Common myeloid progenitor, CD34-positive (primary cell): ENCODE measurements at regions not wholly inside any gene's neighbourhood (a gene's known extent, or its start where the extent isn't known, plus 50 kb on each side); places are given as distances from the start of the nearest gene placed in this dataset.

Experiments
- CTCF ChIA-PET: fragments of 350-600 bp; sonication (Branson Sonifier 250); formaldehyde crosslinking; loops from one replicate; lab custom pipeline; 2021; ENCODE audit warnings: antibody characterized with exemption; lab: Charles Lee
- POLR2A ChIA-PET: fragments of 350-600 bp; sonication (Branson Sonifier 250); formaldehyde crosslinking; loops from one replicate; lab custom pipeline; 2021; ENCODE audit warnings: antibody characterized with exemption; lab: Charles Lee
- DNase-seq, 3 donors: peaks; one replicate each; pipeline versions ENCODE4 v3.0.0 to v3.0.0-alpha.2; 2013
- H3K27ac ChIP-seq, 2 experiments: 1 replicate in 1 of 2; 2 replicates in 1 of 2; pipeline ENCODE4 v1.7.0; 2013; ENCODE audit warnings: inconsistent platforms in 2 of 2, low read length in 2 of 2, mild to moderate bottlenecking in 2 of 2, low read depth in 1 of 2, moderate library complexity in 1 of 2; ENCODE audit not compliant: severe bottlenecking in 2 of 2, insufficient read depth in 1 of 2, poor library complexity in 1 of 2
- H3K27me3 ChIP-seq, 5 experiments: replicated peaks in 2 of 5; 1 replicate in 3 of 5; 2 replicates in 2 of 5; pipeline versions ENCODE4 v1.6.1 to v1.7.0; 2013; ENCODE audit warnings: low read length in 4 of 5, mild to moderate bottlenecking in 2 of 5, moderate library complexity in 2 of 5, inconsistent platforms in 1 of 5; ENCODE audit not compliant: insufficient read depth in 5 of 5, control insufficient read depth in 4 of 5
- H3K36me3 ChIP-seq, 4 experiments: 1 replicate in 2 of 4; 2 replicates in 2 of 4; pipeline versions ENCODE4 v1.6.1 to v1.7.0; 2013; ENCODE audit warnings: low read length in 3 of 4, control low read depth in 1 of 4, mild to moderate bottlenecking in 1 of 4; ENCODE audit not compliant: control insufficient read depth in 4 of 4, insufficient read depth in 4 of 4
- H3K4me1 ChIP-seq, 4 experiments: 1 replicate in 3 of 4; 2 replicates in 1 of 4; pipeline versions ENCODE4 v1.6.1 to v1.7.1; 2013; ENCODE audit warnings: low read length in 3 of 4, mild to moderate bottlenecking in 3 of 4, control low read depth in 1 of 4, inconsistent platforms in 1 of 4, moderate library complexity in 1 of 4; ENCODE audit not compliant: control insufficient read depth in 4 of 4, insufficient read depth in 4 of 4; ENCODE audit errors: control extremely low read depth in 1 of 4
- H3K4me3 ChIP-seq, 7 experiments: 1 replicate in 4 of 7; 2 replicates in 3 of 7; pipeline versions ENCODE4 v1.5.1 to v1.7.0; 2013; ENCODE audit warnings: mild to moderate bottlenecking in 7 of 7, low read length in 6 of 7, moderate library complexity in 6 of 7, inconsistent platforms in 2 of 7, low read depth in 2 of 7, control low read depth in 1 of 7; ENCODE audit not compliant: insufficient read depth in 4 of 7, control insufficient read depth in 1 of 7; ENCODE audit errors: extremely low read depth in 1 of 7
- H3K9me3 ChIP-seq, 5 experiments: 1 replicate in 4 of 5; 2 replicates in 1 of 5; pipeline versions ENCODE4 v1.6.1 to v1.7.1; 2013; ENCODE audit warnings: low read length in 4 of 5, mild to moderate bottlenecking in 2 of 5, inconsistent platforms in 1 of 5, low read depth in 1 of 5, moderate library complexity in 1 of 5; ENCODE audit not compliant: control insufficient read depth in 4 of 5, insufficient read depth in 2 of 5; ENCODE audit errors: control extremely low read depth in 1 of 5
- WGBS: methylation state at CpG from one replicate; pipeline ENCODE4 v1.1.5; 2013; ENCODE audit not compliant: insufficient coverage; 5-methylcytosine and 5-hydroxymethylcytosine counted together

DNA sequence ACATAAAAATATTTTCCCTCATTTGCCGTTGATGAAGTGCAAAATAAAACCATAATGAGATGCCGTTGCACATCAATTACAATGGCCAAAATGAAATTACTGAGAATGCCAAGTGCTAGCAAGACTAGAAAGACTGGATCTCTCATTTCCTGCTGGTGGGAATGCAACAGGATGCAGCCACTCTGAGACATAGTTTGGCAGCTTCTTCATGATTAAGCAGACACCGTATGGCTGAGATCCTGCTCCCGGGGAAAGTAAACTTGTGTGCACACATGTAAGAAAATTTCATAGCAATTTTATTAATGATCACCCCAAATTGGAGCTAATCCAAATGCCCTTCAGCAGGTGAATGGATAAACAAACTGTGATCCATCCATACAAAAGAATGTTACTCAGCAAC, 1013.2 kb downstream of the TBC1D22A start:
- H3K36me3 ChIP-seq: no peaks in the 10 kb centered on the region
- ChIA-PET POLR2A (no interaction called here), CTCF (no interaction called here)
- H3K4me3 ChIP-seq: no peak overlapping the region
- no peaks in the 10 kb centered on the region for H3K4me1 ChIP-seq
- WGBS: 93% methylated on average over 2 of the region's 4 CpGs
- H3K9me3 ChIP-seq: no peaks in the 10 kb centered on the region
- no peak for DNase-seq
- H3K27me3 ChIP-seq: peaks cover 0 to 3% (median 2%) of the 10 kb centered on the region in 5 experiments
- H3K27ac ChIP-seq: no peak overlapping the region

DNA sequence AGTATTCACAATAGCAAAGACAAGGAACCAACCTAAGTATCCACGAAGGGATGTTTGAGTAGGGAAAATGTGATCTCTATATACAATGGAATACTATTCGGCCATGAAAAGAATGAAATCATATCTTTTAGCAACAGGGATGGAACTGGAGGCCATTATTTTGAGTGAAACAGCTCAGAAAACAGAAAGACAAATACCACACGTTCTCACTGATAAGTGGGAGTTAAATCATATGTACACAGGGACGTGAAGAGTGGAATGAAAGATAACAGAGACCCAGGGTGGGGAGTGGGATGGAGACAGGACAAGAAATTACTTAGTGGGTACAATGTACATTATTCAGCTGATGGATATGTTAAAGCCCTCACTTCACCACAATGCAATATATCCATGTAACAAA, 1012.7 kb downstream of the TBC1D22A start:
- 100% methylated on average over 2 of the region's 4 CpGs for WGBS
- Histone ChIP-seq H3K27ac (no peak overlapping the region), H3K9me3 (no peaks in the 10 kb centered on the region), H3K27me3 (peaks cover 0 to 3% (median 0%) of the 10 kb centered on the region in 5 experiments), H3K36me3 (no peaks in the 10 kb centered on the region), H3K4me3 (no peak overlapping the region), H3K4me1 (no peaks in the 10 kb centered on the region)
- POLR2A ChIA-PET: no interaction called here
- CTCF ChIA-PET: no interaction called here
- no peak for DNase-seq

DNA sequence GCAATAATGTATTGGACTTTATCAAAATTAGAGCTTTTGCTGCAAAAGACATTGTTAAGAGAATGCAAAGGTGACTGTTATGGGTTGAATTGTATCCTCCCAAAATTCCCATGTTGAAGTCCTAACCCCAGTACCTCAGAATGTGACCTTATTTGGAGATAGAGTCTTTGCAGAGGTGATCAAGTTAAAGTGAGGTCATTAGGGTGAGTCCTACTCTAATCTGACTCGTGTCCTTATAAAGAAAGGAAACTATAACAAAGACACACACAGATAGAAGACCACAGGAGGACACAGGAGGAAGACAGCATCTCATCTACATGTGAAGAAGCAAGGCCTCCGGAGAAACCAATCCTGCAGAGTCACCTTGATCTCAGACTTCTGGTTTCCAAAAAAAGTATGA, 1011.2 kb downstream of the TBC1D22A start:
- H3K36me3 ChIP-seq: no peaks in the 10 kb centered on the region
- no peak overlapping the region for H3K27ac ChIP-seq
- 100% methylated on average over 1 of the region's 2 CpGs for WGBS
- no peaks in the 10 kb centered on the region for H3K4me1 ChIP-seq
- CTCF ChIA-PET: no interaction called here
- DNase-seq: no peak
- POLR2A ChIA-PET: no interaction called here
- peaks cover 0 to 3% (median 0%) of the 10 kb centered on the region in 5 experiments for H3K27me3 ChIP-seq
- no peaks in the 10 kb centered on the region for H3K9me3 ChIP-seq
- no peak overlapping the region for H3K4me3 ChIP-seq

DNA sequence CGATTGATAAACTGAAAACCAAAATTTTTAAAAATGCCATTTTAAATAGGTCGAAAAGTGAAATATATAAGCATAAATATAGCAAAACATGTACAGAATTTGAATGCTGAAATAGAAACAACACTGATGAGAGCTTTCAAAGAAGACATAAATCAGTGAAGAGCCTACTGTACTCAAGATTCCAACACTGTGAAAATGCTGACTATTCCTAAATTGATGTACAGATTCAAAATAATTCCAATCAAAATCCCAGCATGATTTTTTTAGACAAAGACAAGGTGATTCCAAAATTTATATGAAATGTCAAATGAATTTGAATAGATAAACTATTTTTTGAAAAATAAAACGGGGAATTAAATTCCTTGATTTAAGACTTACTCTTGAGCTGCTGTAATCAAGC, 1010.4 kb downstream of the TBC1D22A start:
- Histone ChIP-seq H3K4me1 (no peaks in the 10 kb centered on the region), H3K4me3 (no peak overlapping the region), H3K9me3 (no peaks in the 10 kb centered on the region), H3K27ac (no peak overlapping the region), H3K27me3 (peaks cover 0 to 3% (median 0%) of the 10 kb centered on the region in 5 experiments), H3K36me3 (no peaks in the 10 kb centered on the region)
- 90% methylated on average over 1 of the region's 3 CpGs for WGBS
- CTCF ChIA-PET: no interaction called here
- DNase-seq: no peak
- POLR2A ChIA-PET: no interaction called here

DNA sequence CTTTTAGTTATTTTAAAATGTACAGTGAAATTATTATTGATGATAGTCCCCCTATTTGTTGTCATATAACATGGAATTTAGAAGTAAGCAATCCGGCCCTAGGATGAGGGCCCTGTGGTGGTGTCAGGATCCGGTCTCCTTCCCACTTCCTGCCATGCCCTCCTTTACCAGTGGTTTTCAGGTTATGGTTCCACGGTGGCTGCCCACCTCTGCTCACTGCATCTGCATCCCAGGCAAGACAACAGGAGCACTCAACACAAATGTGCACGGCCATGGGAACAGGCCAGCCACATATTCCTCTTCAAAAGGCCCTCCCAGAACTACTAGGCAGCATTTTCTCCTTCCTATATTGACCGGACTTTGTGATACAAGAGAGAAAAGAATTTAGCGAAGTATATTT, 1007.2 kb downstream of the TBC1D22A start:
- ChIA-PET CTCF (no interaction called here), POLR2A (no interaction called here)
- no peaks in the 10 kb centered on the region for H3K36me3 ChIP-seq
- peaks cover 0 to 2% (median 0%) of the 10 kb centered on the region in 5 experiments for H3K27me3 ChIP-seq
- H3K4me1 ChIP-seq: no peaks in the 10 kb centered on the region
- no peak overlapping the region for H3K27ac ChIP-seq
- 90% methylated on average over 3 of the region's 6 CpGs for WGBS
- no peak overlapping the region for H3K4me3 ChIP-seq
- peaks cover 0 to 3% (median 0%) of the 10 kb centered on the region in 5 experiments for H3K9me3 ChIP-seq
- DNase-seq: no peak

DNA sequence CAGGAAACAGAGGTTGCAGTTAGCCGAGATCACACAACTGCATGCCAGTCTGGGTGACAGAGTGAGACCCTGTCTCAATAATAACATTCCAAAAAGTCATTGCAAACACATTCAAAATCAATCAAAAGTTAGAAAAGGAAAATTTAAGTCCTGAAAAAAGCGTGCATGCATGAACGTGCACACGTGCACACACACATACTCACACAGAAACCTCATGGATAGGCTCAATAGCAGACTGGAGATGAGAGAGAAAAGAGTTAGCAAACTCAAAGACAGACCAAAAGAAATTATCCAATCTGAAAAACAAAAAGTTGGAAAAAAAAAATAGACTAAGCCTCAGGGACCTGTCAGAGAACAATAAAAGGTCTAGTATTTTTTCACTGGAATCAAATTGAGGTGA, 1005.6 kb downstream of the TBC1D22A start:
- Histone ChIP-seq H3K27me3 (peaks cover 0 to 2% (median 0%) of the 10 kb centered on the region in 5 experiments), H3K9me3 (peaks cover 0 to 3% (median 0%) of the 10 kb centered on the region in 5 experiments), H3K36me3 (no peaks in the 10 kb centered on the region), H3K4me1 (no peaks in the 10 kb centered on the region), H3K27ac (no peak overlapping the region), H3K4me3 (no peak overlapping the region)
- ChIA-PET POLR2A (no interaction called here), CTCF (no interaction called here)
- WGBS: no CpG with 5 or more reads among the region's 4 CpGs
- no peak for DNase-seq

DNA sequence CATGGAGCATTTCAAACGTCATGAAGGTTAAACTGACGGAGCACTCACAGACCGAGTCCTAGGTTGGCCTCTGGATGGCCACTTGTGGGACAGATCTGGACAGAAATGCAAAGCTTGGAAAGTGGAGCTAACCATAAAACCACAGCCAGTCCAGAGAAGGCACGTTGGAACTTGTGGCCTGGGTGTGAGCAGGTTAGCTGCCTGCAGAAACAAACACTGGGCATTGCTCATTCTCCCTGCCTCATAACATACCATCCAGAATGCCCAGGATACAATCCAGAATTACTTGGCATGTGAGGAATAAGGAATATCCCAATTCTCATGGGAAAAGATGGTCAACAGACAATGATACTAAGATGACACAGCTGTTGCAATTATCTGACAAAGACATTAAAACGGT, 1005.0 kb downstream of the TBC1D22A start:
- 92% methylated on average over 3 of the region's 5 CpGs for WGBS
- Histone ChIP-seq H3K9me3 (peaks cover 0 to 3% (median 0%) of the 10 kb centered on the region in 5 experiments), H3K27me3 (peaks cover 0 to 2% (median 0%) of the 10 kb centered on the region in 5 experiments), H3K4me3 (no peak overlapping the region), H3K27ac (no peak overlapping the region), H3K36me3 (no peaks in the 10 kb centered on the region), H3K4me1 (no peaks in the 10 kb centered on the region)
- ChIA-PET CTCF (no interaction called here), POLR2A (no interaction called here)
- no peak for DNase-seq
